HL-60 (cell line): ENCODE measurements at regions not wholly inside any gene's neighbourhood (a gene's known extent, or its start where the extent isn't known, plus 50 kb on each side); places are given as distances from the start of the nearest gene placed in this dataset.

Experiments
- GABPA ChIP-seq: IDR thresholded peaks from 2 replicates; pipeline ENCODE4 v1.6.1; 2012; ENCODE audit warnings: low read depth
- POLR2AphosphoS5 ChIP-seq: IDR thresholded peaks from 2 replicates; pipeline ENCODE4 v1.6.1; 2012; ENCODE audit warnings: low read depth
- SPI1 ChIP-seq: IDR thresholded peaks from 2 replicates; pipeline ENCODE4 v1.6.1; 2012; ENCODE audit warnings: low read depth, mild to moderate bottlenecking, borderline replicate concordance
- TF ChIP-seq, protein P1 (sequence below): IDR thresholded peaks from one replicate; pipeline ENCODE4 v1.5.1; 2011; ENCODE audit warnings: low read length, control low read depth, inconsistent platforms; ENCODE audit not compliant: insufficient read depth
- TF ChIP-seq, protein P2 (sequence below): IDR thresholded peaks from 2 replicates; pipeline ENCODE4 v1.6.1; 2012; ENCODE audit warnings: low read depth; ENCODE audit not compliant: insufficient replicate concordance

DNA sequence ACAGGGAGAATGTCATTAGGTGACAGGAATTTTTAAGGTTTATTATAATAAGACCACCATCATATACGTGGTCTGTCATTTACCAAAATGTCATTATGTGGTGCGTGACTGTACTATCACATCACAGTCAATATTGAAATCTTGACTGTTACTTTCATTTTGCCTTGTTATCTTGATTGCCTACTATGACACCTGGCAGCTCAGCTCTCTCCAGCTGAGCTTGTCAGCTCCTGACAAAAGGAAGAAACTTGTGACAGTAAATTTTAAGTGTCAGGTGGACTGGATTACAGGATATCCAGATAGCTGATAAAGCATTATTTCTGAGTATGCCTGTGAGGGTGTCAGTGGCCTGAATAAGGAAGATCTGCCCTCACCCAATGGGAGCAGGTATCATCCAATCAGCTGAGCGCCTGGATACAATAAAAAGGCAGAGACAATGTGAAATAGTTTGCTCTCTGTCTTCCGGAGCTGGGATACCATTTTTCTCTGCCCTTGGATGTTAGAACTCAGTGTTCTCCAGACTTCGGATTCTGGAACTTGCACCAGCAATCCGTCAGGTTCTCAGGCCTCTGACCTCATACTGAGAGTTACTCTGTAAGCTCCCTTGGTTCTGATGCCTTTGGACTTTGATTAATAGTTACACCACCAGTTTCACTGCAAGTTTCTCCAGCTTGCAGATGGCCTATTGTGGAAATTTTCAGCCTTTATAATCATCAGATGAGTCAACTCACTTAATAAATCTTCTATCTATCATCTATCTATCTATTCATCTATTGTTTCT, 1454.7 kb upstream of the IGFBP7 start:
- TF ChIP-seq, protein P1, sequence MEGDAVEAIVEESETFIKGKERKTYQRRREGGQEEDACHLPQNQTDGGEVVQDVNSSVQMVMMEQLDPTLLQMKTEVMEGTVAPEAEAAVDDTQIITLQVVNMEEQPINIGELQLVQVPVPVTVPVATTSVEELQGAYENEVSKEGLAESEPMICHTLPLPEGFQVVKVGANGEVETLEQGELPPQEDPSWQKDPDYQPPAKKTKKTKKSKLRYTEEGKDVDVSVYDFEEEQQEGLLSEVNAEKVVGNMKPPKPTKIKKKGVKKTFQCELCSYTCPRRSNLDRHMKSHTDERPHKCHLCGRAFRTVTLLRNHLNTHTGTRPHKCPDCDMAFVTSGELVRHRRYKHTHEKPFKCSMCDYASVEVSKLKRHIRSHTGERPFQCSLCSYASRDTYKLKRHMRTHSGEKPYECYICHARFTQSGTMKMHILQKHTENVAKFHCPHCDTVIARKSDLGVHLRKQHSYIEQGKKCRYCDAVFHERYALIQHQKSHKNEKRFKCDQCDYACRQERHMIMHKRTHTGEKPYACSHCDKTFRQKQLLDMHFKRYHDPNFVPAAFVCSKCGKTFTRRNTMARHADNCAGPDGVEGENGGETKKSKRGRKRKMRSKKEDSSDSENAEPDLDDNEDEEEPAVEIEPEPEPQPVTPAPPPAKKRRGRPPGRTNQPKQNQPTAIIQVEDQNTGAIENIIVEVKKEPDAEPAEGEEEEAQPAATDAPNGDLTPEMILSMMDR: no peak
- TF ChIP-seq, protein P2, sequence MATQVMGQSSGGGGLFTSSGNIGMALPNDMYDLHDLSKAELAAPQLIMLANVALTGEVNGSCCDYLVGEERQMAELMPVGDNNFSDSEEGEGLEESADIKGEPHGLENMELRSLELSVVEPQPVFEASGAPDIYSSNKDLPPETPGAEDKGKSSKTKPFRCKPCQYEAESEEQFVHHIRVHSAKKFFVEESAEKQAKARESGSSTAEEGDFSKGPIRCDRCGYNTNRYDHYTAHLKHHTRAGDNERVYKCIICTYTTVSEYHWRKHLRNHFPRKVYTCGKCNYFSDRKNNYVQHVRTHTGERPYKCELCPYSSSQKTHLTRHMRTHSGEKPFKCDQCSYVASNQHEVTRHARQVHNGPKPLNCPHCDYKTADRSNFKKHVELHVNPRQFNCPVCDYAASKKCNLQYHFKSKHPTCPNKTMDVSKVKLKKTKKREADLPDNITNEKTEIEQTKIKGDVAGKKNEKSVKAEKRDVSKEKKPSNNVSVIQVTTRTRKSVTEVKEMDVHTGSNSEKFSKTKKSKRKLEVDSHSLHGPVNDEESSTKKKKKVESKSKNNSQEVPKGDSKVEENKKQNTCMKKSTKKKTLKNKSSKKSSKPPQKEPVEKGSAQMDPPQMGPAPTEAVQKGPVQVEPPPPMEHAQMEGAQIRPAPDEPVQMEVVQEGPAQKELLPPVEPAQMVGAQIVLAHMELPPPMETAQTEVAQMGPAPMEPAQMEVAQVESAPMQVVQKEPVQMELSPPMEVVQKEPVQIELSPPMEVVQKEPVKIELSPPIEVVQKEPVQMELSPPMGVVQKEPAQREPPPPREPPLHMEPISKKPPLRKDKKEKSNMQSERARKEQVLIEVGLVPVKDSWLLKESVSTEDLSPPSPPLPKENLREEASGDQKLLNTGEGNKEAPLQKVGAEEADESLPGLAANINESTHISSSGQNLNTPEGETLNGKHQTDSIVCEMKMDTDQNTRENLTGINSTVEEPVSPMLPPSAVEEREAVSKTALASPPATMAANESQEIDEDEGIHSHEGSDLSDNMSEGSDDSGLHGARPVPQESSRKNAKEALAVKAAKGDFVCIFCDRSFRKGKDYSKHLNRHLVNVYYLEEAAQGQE: no peak
- TF ChIP-seq GABPA (no peak), POLR2AphosphoS5 (no peak), SPI1 (no peak)
